GM21390 (cell line): ENCODE measurements at regions not wholly inside any gene's neighbourhood (a gene's known extent, or its start where the extent isn't known, plus 50 kb on each side); places are given as distances from the start of the nearest gene placed in this dataset.
A peak's percentile ranks its signal among the peaks of the same experiment; 100 is the strongest.
"Not testable (repeated sequence)": the region's sequence is repeated elsewhere in the genome, so short reads cannot be mapped to it uniquely, and the experiment has no call there.

Experiments used
- ATAC-seq: cut with Tn5 transposase; IDR thresholded peaks from one replicate; pipeline ENCODE4 v1.9.1; 2021; ENCODE audit not compliant: unreplicated experiment

DNA sequence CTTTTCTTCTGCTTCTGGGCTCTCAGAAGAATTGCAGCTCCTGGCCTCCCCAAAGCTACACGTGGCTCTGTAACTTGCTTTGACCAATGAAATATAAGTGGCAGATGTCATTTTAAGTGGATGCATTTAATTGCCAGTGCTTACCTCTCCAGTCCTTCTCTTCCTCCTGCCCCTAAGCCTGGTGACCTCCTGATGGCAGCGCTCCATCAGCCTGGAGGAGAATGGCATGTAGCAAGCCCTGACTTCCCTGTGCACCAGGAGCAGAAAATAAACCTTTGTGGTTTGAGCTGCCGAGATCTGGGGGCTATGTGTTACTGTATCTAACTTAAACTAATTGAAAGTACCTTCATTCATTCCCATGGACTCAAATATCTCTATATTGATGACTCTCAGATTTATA is 304.7 kb upstream of the CHRNA7 start:
- not testable (repeated sequence) for ATAC-seq

DNA sequence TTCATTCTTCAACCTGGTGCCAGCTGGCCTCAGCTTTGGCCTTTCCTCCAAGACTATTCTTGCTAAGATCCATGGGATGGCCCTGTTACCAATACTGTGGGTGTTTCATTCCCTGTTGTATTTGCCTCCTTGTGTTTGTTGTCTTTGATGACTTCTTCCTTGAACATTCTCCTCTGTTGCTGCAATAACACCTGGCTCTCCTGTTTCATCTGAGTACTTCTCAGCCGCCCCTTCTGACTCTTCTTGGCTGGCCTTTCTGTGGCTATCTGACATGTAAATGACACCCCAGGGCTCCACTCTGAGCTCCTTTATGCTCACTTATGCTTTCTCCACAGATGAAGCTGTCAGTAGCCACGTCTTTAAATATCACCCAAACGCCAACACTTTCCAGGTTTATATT is 302.7 kb upstream of the CHRNA7 start:
- ATAC-seq, result no peak

DNA sequence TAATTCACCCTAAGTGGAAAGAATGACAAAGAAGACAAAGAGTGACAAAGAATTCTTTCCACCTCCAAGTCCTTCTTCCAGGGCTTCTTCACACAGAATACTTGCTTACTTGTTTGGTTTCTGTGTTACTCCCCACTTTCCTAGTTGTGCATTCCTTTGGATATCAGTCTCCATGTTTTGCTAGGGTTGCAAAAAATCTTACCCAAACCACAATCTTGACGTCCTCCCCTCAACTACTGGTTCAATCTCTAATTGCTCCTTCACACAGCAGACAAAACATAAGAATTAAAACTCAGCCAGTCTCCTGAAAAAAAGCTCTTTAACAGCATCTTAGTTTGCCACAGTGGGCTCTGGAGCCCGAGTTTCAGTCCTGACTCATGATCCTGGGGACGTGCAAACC is 297.6 kb upstream of the CHRNA7 start:
- no peak for ATAC-seq

GRCh38 chr15:31733424-31733823 is 296.9 kb upstream of the CHRNA7 start:
- ATAC-seq, result no peak

DNA sequence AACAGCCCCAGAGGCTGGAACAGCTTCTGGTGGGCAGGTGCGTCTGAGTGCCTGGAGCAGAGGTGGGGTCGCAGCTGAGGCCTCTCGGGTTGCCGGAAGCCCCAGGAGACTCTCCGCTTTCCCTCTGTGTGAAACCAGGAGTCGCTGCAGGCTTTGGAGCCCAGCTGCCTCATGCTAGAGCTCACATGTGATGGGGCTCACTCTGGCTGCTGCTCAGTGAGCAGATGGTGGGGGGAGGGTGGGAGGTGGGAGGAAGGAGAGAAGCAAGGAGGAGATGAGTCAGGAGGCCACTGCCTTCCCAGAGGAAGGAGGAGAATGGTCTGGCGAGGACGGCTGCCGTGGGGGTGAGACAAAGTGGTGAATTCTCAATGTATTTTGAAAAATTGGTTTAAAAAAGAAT is 290.1 kb upstream of the CHRNA7 start:
- ATAC-seq, result no peak

GRCh38 chr15:31745841-31746240 is 284.5 kb upstream of the CHRNA7 start:
- no peak for ATAC-seq

DNA sequence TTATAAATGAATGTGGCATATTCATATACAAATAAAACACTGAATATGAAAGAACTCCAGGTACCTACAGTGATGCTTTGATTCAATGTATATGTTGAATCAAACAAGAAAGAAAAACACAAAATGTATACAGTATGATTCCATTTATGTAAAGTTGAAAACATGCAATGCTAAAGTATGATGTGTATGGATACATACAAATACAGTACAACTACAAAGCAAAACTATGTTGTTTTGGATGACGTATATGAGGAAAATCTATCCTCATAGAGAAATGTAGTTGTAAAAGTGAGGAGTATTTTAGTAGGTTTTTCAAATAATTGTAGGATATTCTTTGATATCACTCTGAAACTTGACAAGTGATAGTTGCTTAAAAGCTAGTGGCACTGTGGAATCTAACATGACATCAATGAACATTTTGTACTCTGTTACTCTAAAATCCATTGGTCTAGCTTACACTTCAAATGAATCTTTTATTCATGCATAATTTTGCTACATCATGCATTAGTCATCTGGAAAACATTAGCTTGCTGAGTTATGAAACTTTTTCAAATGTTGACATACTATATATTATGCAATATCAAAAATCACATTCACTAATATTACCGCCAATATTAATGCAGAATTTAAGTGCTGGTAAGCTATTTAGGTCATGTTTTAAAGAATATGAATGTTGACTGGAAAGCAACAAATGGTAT is 278.1 kb upstream of the CHRNA7 start:
- no peak for ATAC-seq

GRCh38 chr15:31752905-31753304 is 277.4 kb upstream of the CHRNA7 start:
- ATAC-seq, result no peak

DNA sequence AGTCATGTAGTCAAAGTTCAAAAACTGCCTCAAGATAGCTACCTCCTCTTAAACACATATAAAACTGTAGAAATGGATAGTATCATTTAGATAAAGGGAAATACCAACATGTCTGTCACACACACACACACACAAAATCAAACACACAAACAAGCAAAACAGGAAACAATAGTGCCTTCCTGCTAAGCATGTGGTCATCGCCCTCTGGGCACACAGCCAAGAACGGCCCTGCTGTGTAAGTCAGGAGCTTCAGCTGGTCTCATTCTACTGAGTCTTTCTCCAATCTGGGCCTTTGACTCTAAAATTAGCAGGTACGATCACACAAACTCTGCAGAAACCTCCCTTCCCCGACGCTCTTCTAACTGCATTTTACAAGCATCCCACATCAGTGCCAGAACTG is 272.2 kb upstream of the CHRNA7 start:
- ATAC-seq, result no peak

DNA sequence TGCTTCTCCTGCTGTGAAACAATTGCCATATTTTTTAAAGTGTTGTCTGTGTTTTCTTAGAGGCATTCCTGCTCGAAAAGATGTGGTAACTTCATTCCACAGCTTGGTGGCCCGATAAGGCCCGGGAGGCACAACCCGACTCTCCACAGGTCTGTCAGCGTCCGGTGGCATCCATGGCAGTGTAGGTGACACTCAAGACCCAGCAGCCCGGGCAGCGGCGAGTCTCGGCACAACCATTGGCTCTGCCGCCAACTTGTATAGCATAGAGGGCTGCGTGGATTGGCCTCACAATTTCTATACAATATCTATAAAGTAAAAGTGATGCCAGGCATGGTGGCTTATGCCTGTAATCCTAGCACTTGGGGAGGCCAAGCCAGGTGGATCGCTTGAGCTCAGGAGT is 262.3 kb upstream of the CHRNA7 start:
- ATAC-seq, result no peak

GRCh38 chr15:31774045-31774444 is 256.3 kb upstream of the CHRNA7 start:
- ATAC-seq, result no peak

DNA sequence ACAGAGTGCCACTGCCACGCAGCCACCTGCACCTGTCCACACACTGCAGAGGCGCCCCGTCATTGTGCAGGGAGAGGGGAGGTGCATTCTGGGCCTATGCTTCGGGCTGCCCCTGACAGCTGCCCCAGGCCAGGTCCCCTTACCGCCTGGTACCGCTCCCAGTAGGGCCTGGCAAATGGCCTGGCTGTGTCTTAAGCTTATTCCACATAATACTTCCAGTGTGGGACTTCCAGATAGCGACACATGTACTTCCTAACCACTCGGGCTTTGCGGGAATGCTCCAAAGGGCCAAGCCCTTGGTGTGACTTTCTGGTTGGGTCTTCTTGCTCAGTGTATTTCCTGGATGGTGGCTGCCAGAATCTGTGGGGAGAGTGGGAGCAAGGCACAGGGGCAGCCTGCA is 254.3 kb upstream of the CHRNA7 start:
- ATAC-seq, result no peak

DNA sequence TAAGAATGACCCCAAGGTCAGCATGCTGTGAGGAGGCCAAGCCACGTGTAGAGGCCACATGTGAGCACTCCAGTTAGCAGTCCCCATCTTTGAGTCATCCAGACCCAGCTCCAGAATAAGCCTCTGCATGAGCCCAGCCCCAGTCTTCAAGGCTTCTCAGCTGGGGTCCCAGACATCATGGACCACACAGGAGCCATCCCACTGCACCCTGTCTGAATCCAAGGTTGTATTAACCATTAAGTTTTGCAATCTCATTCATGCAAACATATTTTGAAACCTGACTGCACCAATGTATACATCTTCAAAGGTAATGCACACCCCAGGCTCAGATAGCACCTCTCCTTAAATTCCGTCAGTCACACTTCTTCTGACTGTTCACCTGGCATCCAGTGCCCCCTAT is 249.1 kb upstream of the CHRNA7 start:
- ATAC-seq, result no peak

GRCh38 chr15:31782016-31782783 is 248.1 kb upstream of the CHRNA7 start:
- no peak for ATAC-seq

- ATAC-seq, result no peak
Observed at GRCh38 chr15:31782951-31783350, 247.4 kb upstream of the CHRNA7 start.

DNA sequence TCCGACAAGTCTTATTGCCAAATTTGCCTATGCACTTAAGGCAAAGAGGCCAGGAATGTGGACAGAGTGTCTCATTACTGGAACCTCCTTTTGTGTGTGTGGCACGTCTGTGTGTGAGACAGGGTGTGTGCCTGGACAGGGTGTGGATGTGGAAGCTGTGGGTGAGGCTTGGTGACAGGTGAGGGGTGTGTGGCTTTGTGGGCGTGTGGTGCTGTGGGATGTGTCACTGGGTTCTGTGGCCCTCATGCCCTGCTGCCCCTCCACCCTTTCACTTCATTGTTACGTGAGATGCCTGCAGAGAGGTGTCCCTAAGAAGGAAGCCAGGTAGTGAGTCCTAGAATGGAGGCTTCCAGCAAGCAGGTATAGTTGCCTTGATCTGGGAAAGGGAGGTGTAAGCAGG is 244.0 kb upstream of the CHRNA7 start:
- ATAC-seq, result no peak

GRCh38 chr15:31788104-31788503 is 242.2 kb upstream of the CHRNA7 start:
- no peak for ATAC-seq

DNA sequence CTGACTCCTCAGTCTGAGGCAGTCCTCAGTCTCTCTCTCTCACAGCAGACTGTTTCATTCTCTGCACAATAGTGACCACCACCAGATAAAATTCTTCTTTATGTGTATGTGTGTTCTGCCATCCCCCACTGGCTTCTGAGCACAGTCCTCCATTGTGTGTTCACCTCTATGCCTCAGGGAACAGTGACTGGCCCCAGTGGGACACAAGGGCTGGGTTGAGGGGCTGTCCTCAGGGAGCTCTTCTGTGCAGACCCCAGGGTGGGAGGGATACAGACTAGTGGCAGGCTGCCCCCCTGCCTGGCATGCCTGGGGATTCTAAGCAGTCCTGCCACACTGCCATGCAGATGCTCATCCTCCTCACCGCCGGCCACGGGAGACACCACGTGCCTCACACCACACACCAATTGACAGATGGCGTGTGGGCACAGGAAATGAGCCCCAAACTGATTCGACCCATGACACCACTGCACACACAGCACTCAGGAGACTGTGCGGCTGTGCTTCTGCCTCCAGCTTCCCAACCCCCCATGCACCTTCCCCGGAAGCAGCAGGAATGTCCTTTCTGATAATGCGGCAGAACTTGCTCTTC is 237.6 kb upstream of the CHRNA7 start:
- ATAC-seq, result no peak

GRCh38 chr15:31799319-31799714 is 231.0 kb upstream of the CHRNA7 start:
- no peak for ATAC-seq

- peak; percentile 69 for ATAC-seq
Observed at GRCh38 chr15:31799715-31800321, 230.5 kb upstream of the CHRNA7 start.

DNA sequence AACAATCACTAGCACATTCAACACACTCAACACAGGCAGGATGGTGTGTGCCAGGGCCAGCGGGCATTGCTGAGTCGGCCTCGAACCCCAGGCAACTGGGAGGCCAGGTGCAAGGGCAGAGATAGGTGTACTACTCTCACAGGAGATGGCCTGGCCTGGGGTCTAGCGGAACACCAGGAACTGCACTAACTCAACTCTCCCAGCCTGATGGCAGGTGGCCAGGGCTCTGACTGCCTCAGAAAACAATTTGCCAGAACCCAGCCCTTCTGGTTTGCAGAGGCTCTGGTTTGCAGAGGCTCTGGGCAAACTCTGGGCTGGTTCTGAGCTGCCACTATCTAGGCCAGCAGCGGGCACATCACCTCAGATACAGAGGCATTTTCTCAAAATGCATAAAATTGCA is 229.2 kb upstream of the CHRNA7 start:
- no peak for ATAC-seq

GRCh38 chr15:31802761-31803160 is 227.6 kb upstream of the CHRNA7 start:
- no peak for ATAC-seq
